ENCODE measurements at regions not wholly inside any gene's neighbourhood (a gene's known extent, or its start where the extent isn't known, plus 50 kb on each side); places are given as distances from the start of the nearest gene placed in this dataset.

- TF ChIP-seq, protein P1, sequence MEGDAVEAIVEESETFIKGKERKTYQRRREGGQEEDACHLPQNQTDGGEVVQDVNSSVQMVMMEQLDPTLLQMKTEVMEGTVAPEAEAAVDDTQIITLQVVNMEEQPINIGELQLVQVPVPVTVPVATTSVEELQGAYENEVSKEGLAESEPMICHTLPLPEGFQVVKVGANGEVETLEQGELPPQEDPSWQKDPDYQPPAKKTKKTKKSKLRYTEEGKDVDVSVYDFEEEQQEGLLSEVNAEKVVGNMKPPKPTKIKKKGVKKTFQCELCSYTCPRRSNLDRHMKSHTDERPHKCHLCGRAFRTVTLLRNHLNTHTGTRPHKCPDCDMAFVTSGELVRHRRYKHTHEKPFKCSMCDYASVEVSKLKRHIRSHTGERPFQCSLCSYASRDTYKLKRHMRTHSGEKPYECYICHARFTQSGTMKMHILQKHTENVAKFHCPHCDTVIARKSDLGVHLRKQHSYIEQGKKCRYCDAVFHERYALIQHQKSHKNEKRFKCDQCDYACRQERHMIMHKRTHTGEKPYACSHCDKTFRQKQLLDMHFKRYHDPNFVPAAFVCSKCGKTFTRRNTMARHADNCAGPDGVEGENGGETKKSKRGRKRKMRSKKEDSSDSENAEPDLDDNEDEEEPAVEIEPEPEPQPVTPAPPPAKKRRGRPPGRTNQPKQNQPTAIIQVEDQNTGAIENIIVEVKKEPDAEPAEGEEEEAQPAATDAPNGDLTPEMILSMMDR (IDR thresholded peaks at IDR 0.05), result no peak
- TF ChIP-seq POLR2A (IDR thresholded peaks at IDR 0.05), result no peak
These were observed 427.6 kb downstream of the NR2F1-AS1 start for GRCh38 chr5:93153461-93153860.

Data from heart left ventricle (tissue), 13 donors.